Loucy (cell line): ENCODE measurements at regions not wholly inside any gene's neighbourhood (a gene's known extent, or its start where the extent isn't known, plus 50 kb on each side); places are given as distances from the start of the nearest gene placed in this dataset.

ENCODE experiments used
- EZH2phosphoT487 ChIP-seq: fragments of 200-600 bp; IDR thresholded peaks from 2 replicates; pipeline ENCODE4 v1.6.1; 2018; ENCODE audit warnings: antibody characterized with exemption, mild to moderate bottlenecking, moderate library complexity, borderline replicate concordance
- TF ChIP-seq, protein P1 (sequence below): fragments of 200-600 bp; sonication (generic); conservative IDR thresholded peaks from 2 replicates; pipeline ENCODE4 v1.5.1; 2014; ENCODE audit warnings: mild to moderate bottlenecking, antibody characterized with exemption, low read length

DNA sequence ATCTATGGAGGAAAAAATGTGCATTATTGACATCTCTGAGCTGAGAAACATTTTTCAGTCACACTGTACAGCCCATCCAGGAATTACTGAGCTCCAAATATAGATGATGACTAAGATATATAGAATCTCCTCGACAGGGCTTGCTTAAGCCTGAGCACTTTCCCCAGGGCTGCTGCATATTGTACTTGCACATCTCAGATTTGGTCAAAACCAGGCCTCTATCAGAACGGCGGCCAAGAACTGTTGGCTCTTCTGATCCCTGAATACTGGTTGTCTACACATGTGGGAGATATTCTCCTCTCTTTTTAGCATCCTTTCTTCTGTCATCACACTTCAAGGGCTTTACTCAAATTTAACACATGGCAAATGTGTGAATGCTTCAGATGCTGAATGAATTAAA, 201.5 kb upstream of the SLC35G4 start:
- TF ChIP-seq, protein P1, sequence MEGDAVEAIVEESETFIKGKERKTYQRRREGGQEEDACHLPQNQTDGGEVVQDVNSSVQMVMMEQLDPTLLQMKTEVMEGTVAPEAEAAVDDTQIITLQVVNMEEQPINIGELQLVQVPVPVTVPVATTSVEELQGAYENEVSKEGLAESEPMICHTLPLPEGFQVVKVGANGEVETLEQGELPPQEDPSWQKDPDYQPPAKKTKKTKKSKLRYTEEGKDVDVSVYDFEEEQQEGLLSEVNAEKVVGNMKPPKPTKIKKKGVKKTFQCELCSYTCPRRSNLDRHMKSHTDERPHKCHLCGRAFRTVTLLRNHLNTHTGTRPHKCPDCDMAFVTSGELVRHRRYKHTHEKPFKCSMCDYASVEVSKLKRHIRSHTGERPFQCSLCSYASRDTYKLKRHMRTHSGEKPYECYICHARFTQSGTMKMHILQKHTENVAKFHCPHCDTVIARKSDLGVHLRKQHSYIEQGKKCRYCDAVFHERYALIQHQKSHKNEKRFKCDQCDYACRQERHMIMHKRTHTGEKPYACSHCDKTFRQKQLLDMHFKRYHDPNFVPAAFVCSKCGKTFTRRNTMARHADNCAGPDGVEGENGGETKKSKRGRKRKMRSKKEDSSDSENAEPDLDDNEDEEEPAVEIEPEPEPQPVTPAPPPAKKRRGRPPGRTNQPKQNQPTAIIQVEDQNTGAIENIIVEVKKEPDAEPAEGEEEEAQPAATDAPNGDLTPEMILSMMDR: no peak
- TF ChIP-seq EZH2phosphoT487: no peak
